GM12891 (cell line): ENCODE measurements at regions not wholly inside any gene's neighbourhood (a gene's known extent, or its start where the extent isn't known, plus 50 kb on each side); places are given as distances from the start of the nearest gene placed in this dataset.

Experiments used
- PAX5 ChIP-seq: IDR thresholded peaks from 2 replicates; pipeline ENCODE4 v1.6.1; 2011; ENCODE audit warnings: low read length, moderate library complexity, mild to moderate bottlenecking; ENCODE audit not compliant: insufficient read depth, severe bottlenecking
- POLR2A ChIP-seq: IDR thresholded peaks from 2 replicates; pipeline ENCODE4 v1.6.1; 2011; ENCODE audit warnings: low read depth, low read length, control low read depth
- POLR2AphosphoS5 ChIP-seq: IDR thresholded peaks from 2 replicates; pipeline ENCODE4 v1.6.1; 2011; ENCODE audit warnings: low read depth, low read length, control low read depth
- POU2F2 ChIP-seq: IDR thresholded peaks from 2 replicates; pipeline ENCODE4 v1.6.1; 2011; ENCODE audit warnings: low read depth, mild to moderate bottlenecking, control low read depth, low read length, moderate library complexity
- SPI1 ChIP-seq: IDR thresholded peaks from 2 replicates; pipeline ENCODE4 v1.6.1; 2011; ENCODE audit warnings: low read depth, low read length, control low read depth
- TAF1 ChIP-seq: IDR thresholded peaks from 2 replicates; pipeline ENCODE4 v1.6.1; 2011; ENCODE audit warnings: low read depth, low read length, control low read depth

DNA sequence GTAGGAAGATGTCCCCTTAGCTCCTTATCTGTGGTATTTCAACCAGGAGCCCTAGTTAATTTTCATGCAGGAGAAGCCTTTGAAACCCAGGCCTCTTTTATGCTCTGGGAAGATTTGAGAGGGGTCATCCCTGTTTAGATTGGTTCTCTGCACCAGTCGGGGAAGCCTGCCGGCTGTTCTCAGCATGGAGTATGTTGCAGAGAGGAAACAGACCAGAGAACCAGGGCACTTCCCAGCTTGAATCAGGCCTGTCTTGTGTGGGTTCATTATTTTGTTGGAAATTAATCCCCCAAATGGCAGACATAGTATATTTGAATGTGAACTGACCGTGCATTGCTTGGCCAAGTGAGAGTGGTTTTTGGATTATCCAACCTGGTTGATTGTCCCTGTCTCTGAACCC is 1082.1 kb upstream of the RBFOX1 start:
- TF ChIP-seq POLR2A = no peak
- no peak for TF ChIP-seq TAF1
- no peak for TF ChIP-seq POLR2AphosphoS5
- TF ChIP-seq SPI1 = no peak
- TF ChIP-seq POU2F2 = no peak
- TF ChIP-seq PAX5 = no peak
